Keratinocyte (primary cell): ENCODE measurements at regions not wholly inside any gene's neighbourhood (a gene's known extent, or its start where the extent isn't known, plus 50 kb on each side); places are given as distances from the start of the nearest gene placed in this dataset.

Experiments
- EZH2 ChIP-seq: IDR thresholded peaks from one replicate; pipeline ENCODE4 v1.6.1; 2012; ENCODE audit warnings: inconsistent platforms, mild to moderate bottlenecking, low read length, moderate library complexity
- TF ChIP-seq, protein P1 (sequence below), 3 experiments: IDR thresholded peaks in 1 of 3; conservative IDR thresholded peaks in 1 of 3; optimal IDR thresholded peaks in 1 of 3; 2 replicates in 2 of 3; 3 replicates in 1 of 3; pipeline versions ENCODE3 to v1.5.1; 2011; ENCODE audit warnings: low read length in 3 of 3, mild to moderate bottlenecking in 3 of 3, moderate library complexity in 2 of 3, control low read depth in 1 of 3, inconsistent platforms in 1 of 3; ENCODE audit not compliant: insufficient read depth in 2 of 3; ENCODE audit errors: extremely low read depth in 1 of 3

DNA sequence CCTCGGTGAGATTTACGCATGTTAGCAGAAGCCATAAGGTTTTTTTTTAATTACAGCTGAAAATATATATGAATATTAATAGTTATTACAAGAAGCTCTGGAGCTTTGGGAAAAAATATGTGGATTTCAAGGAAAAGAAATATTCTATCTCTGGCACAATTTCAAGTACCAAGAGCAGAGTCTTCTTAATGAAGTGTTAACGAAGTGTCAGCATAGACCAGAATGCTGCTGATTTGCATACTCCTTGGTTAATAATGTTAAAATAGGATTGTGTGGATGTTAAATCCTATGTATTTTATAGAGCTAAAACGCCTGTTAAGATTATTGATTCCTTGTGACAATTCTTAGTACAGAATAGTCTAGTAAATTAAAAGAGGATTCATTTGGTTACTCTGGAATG, 57.0 kb upstream of the FAT3 start:
- no peak for TF ChIP-seq EZH2
- TF ChIP-seq, protein P1, sequence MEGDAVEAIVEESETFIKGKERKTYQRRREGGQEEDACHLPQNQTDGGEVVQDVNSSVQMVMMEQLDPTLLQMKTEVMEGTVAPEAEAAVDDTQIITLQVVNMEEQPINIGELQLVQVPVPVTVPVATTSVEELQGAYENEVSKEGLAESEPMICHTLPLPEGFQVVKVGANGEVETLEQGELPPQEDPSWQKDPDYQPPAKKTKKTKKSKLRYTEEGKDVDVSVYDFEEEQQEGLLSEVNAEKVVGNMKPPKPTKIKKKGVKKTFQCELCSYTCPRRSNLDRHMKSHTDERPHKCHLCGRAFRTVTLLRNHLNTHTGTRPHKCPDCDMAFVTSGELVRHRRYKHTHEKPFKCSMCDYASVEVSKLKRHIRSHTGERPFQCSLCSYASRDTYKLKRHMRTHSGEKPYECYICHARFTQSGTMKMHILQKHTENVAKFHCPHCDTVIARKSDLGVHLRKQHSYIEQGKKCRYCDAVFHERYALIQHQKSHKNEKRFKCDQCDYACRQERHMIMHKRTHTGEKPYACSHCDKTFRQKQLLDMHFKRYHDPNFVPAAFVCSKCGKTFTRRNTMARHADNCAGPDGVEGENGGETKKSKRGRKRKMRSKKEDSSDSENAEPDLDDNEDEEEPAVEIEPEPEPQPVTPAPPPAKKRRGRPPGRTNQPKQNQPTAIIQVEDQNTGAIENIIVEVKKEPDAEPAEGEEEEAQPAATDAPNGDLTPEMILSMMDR (optimal IDR thresholded peaks at IDR 0.05 in 1 of 3, IDR thresholded peaks at IDR 0.05 in 1 of 3, conservative IDR thresholded peaks at IDR 0.05 in 1 of 3; ENCODE audit: extremely low read depth in 1 of 3, insufficient read depth in 2 of 3, low read length in 3 of 3), result no peak
